Epithelial cell of proximal tubule (primary cell): ENCODE measurements at regions not wholly inside any gene's neighbourhood (a gene's known extent, or its start where the extent isn't known, plus 50 kb on each side); places are given as distances from the start of the nearest gene placed in this dataset.

ENCODE experiments used
- DNase-seq: peaks from one replicate; pipeline ENCODE4 v3.0.0-alpha.2; 2011; ENCODE audit warnings: low read depth
- H3K4me3 ChIP-seq: 2 replicates; pipeline ENCODE4 v1.5.1; 2011; ENCODE audit warnings: low read depth, mild to moderate bottlenecking, low read length
- CTCF ChIP-seq: conservative IDR thresholded peaks from 2 replicates; pipeline ENCODE4 v1.5.1; 2012; ENCODE audit warnings: low read depth, mild to moderate bottlenecking, low read length

GRCh38 chr5:42361315-42361688 is 61.9 kb upstream of the GHR start:
- TF ChIP-seq CTCF, result no peak
- no peak for DNase-seq
- H3K4me3 ChIP-seq, result no peak overlapping the region

GRCh38 chr5:42366051-42366450 is 57.2 kb upstream of the GHR start:
- H3K4me3 ChIP-seq, result no peak overlapping the region
- no peak for DNase-seq
- no peak for TF ChIP-seq CTCF
